Fibroblast of skin of right biceps (primary cell): ENCODE measurements at regions not wholly inside any gene's neighbourhood (a gene's known extent, or its start where the extent isn't known, plus 50 kb on each side); places are given as distances from the start of the nearest gene placed in this dataset.
A peak's percentile ranks its signal among the peaks of the same experiment; 100 is the strongest.
"Not testable (repeated sequence)": the region's sequence is repeated elsewhere in the genome, so short reads cannot be mapped to it uniquely, and the experiment has no call there.

Experiments used
- DNase-seq: peaks from one replicate; pipeline ENCODE4 v3.0.0-alpha.2; 2013

GRCh38 chr9:591292-591691 lies 250.2 kb upstream of the DMRT1 start:
- no peak for DNase-seq

GRCh38 chr9:592225-592624 lies 249.3 kb upstream of the DMRT1 start:
- DNase-seq = no peak

- DNase-seq = no peak
Measured at GRCh38 chr9:592733-593132, 248.8 kb upstream of the DMRT1 start.

- no peak for DNase-seq
Measured at GRCh38 chr9:593809-594208, 247.7 kb upstream of the DMRT1 start.

- no peak for DNase-seq
Measured at GRCh38 chr9:596703-597102, 244.8 kb upstream of the DMRT1 start.

GRCh38 chr9:600006-600405 lies 241.5 kb upstream of the DMRT1 start:
- DNase-seq = no peak

- DNase-seq = no peak
Measured at GRCh38 chr9:602716-603115, 238.8 kb upstream of the DMRT1 start.

- DNase-seq = no peak
Measured at GRCh38 chr9:603126-603525, 238.4 kb upstream of the DMRT1 start.

GRCh38 chr9:607417-607816 lies 234.1 kb upstream of the DMRT1 start:
- no peak for DNase-seq

- DNase-seq = peak; percentile 86
Measured at GRCh38 chr9:613771-614347, 227.6 kb upstream of the DMRT1 start.

GRCh38 chr9:614431-614830 lies 227.1 kb upstream of the DMRT1 start:
- DNase-seq = no peak

- DNase-seq = no peak
Measured at GRCh38 chr9:615756-616155, 225.7 kb upstream of the DMRT1 start.

GRCh38 chr9:616694-617093 lies 224.8 kb upstream of the DMRT1 start:
- DNase-seq = no peak

GRCh38 chr9:617445-618085 lies 223.9 kb upstream of the DMRT1 start:
- DNase-seq = no peak

- peak; percentile 55 for DNase-seq
Measured at GRCh38 chr9:618478-618877, 223.0 kb upstream of the DMRT1 start.

- DNase-seq = no peak
Measured at GRCh38 chr9:621201-621855, 220.2 kb upstream of the DMRT1 start.

- DNase-seq = no peak
Measured at GRCh38 chr9:624935-625500, 216.5 kb upstream of the DMRT1 start.

- DNase-seq = no peak
Measured at GRCh38 chr9:625613-626012, 215.9 kb upstream of the DMRT1 start.

- DNase-seq = not testable (repeated sequence)
Measured at GRCh38 chr9:626114-626513, 215.4 kb upstream of the DMRT1 start.

GRCh38 chr9:626596-626995 lies 214.9 kb upstream of the DMRT1 start:
- no peak for DNase-seq

- DNase-seq = no peak
Measured at GRCh38 chr9:627336-627970, 214.0 kb upstream of the DMRT1 start.

GRCh38 chr9:629146-629545 lies 212.4 kb upstream of the DMRT1 start:
- DNase-seq = no peak

- no peak for DNase-seq
Measured at GRCh38 chr9:630817-631216, 210.7 kb upstream of the DMRT1 start.

- peak; percentile 76 for DNase-seq
Measured at GRCh38 chr9:631596-631995, 209.9 kb upstream of the DMRT1 start.
